ENCODE measurements at regions not wholly inside any gene's neighbourhood (a gene's known extent, or its start where the extent isn't known, plus 50 kb on each side); places are given as distances from the start of the nearest gene placed in this dataset.

- no peak for DNase-seq
Observed at GRCh38 chr5:33260098-33260497, 180.7 kb upstream of the TARS1 start.

GRCh38 chr5:33261305-33261704 lies 179.5 kb upstream of the TARS1 start:
- DNase-seq: no peak

GRCh38 chr5:33261747-33262146 lies 179.0 kb upstream of the TARS1 start:
- no peak for DNase-seq

- no peak for DNase-seq
Observed at GRCh38 chr5:33267801-33268200, 173.0 kb upstream of the TARS1 start.

GRCh38 chr5:33268374-33268773 lies 172.4 kb upstream of the TARS1 start:
- DNase-seq: peak; percentile 51

- no peak for DNase-seq
Observed at GRCh38 chr5:33270671-33271070, 170.1 kb upstream of the TARS1 start.

GRCh38 chr5:33271606-33272005 lies 169.2 kb upstream of the TARS1 start:
- no peak for DNase-seq

- no peak for DNase-seq
Observed at GRCh38 chr5:33272288-33272687, 168.5 kb upstream of the TARS1 start.

- DNase-seq: no peak
Observed at GRCh38 chr5:33273985-33274384, 166.8 kb upstream of the TARS1 start.

- DNase-seq: no peak
Observed at GRCh38 chr5:33275391-33275790, 165.4 kb upstream of the TARS1 start.

GRCh38 chr5:33275921-33276627 lies 164.7 kb upstream of the TARS1 start:
- DNase-seq: no peak

GRCh38 chr5:33276628-33276950 lies 164.2 kb upstream of the TARS1 start:
- DNase-seq: no peak

- no peak for DNase-seq
Observed at GRCh38 chr5:33277061-33277650, 163.6 kb upstream of the TARS1 start.

- no peak for DNase-seq
Observed at GRCh38 chr5:33281431-33281843, 159.3 kb upstream of the TARS1 start.

- no peak for DNase-seq
Observed at GRCh38 chr5:33282157-33282556, 158.6 kb upstream of the TARS1 start.

GRCh38 chr5:33282696-33283095 lies 158.1 kb upstream of the TARS1 start:
- DNase-seq: no peak

- DNase-seq: no peak
Observed at GRCh38 chr5:33283243-33283642, 157.5 kb upstream of the TARS1 start.

GRCh38 chr5:33284681-33285080 lies 156.1 kb upstream of the TARS1 start:
- no peak for DNase-seq

GRCh38 chr5:33287242-33287641 lies 153.5 kb upstream of the TARS1 start:
- no peak for DNase-seq

- DNase-seq: no peak
Observed at GRCh38 chr5:33291216-33292000, 149.4 kb upstream of the TARS1 start.

- no peak for DNase-seq
Observed at GRCh38 chr5:33297760-33298216, 143.0 kb upstream of the TARS1 start.

GRCh38 chr5:33299621-33300208 lies 141.1 kb upstream of the TARS1 start:
- no peak for DNase-seq

GRCh38 chr5:33300209-33300742 lies 140.5 kb upstream of the TARS1 start:
- DNase-seq: no peak
